Tibial nerve (tissue), 4 donors: ENCODE measurements at regions not wholly inside any gene's neighbourhood (a gene's known extent, or its start where the extent isn't known, plus 50 kb on each side); places are given as distances from the start of the nearest gene placed in this dataset.

Experiments
- CTCF ChIP-seq, 5 experiments: fragments of 200-600 bp in 3 of 5; fragments of 450-650 bp in 2 of 5; sonication (generic) in 3 of 5; IDR thresholded peaks; one replicate each; pipeline ENCODE4 v1.5.1; 2016 to 2019; ENCODE audit warnings: antibody characterized with exemption in 5 of 5, mild to moderate bottlenecking in 3 of 5, moderate library complexity in 2 of 5
- EP300 ChIP-seq, 2 donors: sonication (generic); formaldehyde crosslinking; IDR thresholded peaks; one replicate each; pipeline ENCODE4 v1.6.1; 2017; ENCODE audit warnings: antibody characterized with exemption in 2 of 2, mild to moderate bottlenecking in 1 of 2
- POLR2A ChIP-seq, 2 donors: fragments of 450-650 bp; IDR thresholded peaks; one replicate each; pipeline ENCODE4 v1.6.1; 2017; ENCODE audit warnings: antibody characterized with exemption in 2 of 2, mild to moderate bottlenecking in 2 of 2, moderate library complexity in 2 of 2

GRCh38 chrX:45830343-45830742, 629.7 kb upstream of the DIPK2B start:
- TF ChIP-seq CTCF (IDR thresholded peaks at IDR 0.05): no peak
- TF ChIP-seq POLR2A (IDR thresholded peaks at IDR 0.05): no peak
- TF ChIP-seq EP300 (IDR thresholded peaks at IDR 0.05): no peak
